AG04449 (cell line): ENCODE measurements at regions not wholly inside any gene's neighbourhood (a gene's known extent, or its start where the extent isn't known, plus 50 kb on each side); places are given as distances from the start of the nearest gene placed in this dataset.

Experiments
- CTCF ChIA-PET: fragments of 350-600 bp; formaldehyde crosslinking; extraction: SDS; loops from one replicate; lab custom pipeline; 2021; ENCODE audit warnings: antibody characterized with exemption; lab: Yijun Ruan, JAX
- POLR2A ChIA-PET: fragments of 400-600, 350-600 bp; formaldehyde crosslinking; extraction: SDS; loops from one replicate; lab custom pipeline; 2020; ENCODE audit warnings: antibody characterized with exemption, inconsistent platforms; lab: Yijun Ruan, JAX
- DNase-seq: peaks from one replicate; pipeline ENCODE4 v3.0.0-alpha.2; 2010; ENCODE audit warnings: low read depth, low spot score
- H3K4me3 ChIP-seq: 2 replicates; pipeline ENCODE4 v1.5.1; 2011; ENCODE audit warnings: low read depth, mild to moderate bottlenecking, control low read depth, low read length
- CTCF ChIP-seq: IDR thresholded peaks from one replicate; pipeline ENCODE4 v1.5.1; 2011; ENCODE audit warnings: mild to moderate bottlenecking, moderate library complexity, low read length, control low read depth, inconsistent platforms; ENCODE audit not compliant: insufficient read depth; ENCODE audit errors: missing control alignments

DNA sequence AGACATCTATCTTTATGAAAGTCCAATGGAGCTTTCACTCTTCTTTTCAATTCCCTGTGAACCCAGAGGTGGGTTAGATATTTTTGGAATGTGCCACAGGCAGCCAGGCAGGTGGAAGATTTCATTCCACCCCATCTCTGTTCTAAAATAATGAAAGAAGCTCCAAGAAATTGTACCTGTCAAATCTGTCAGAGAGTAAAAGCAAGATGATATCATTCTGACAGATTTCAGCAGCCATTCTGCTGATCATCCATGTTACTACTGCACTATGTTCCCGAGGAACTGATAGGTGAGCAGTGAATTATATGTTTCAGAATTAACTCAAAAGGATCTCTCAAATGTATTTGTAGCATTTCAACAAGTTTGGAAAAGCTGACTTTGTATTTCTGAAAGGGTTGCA lies 339.5 kb upstream of the SPANXN4 start:
- no peak for DNase-seq
- CTCF ChIA-PET: no interaction called here
- POLR2A ChIA-PET: no interaction called here
- H3K4me3 ChIP-seq: no peak overlapping the region
- no peak for TF ChIP-seq CTCF

- ChIA-PET POLR2A (no interaction called here), CTCF (no interaction called here)
- no peak for TF ChIP-seq CTCF
Measured at GRCh38 chrX:142680038-142680437, 345.7 kb upstream of the SPANXN4 start.

DNA sequence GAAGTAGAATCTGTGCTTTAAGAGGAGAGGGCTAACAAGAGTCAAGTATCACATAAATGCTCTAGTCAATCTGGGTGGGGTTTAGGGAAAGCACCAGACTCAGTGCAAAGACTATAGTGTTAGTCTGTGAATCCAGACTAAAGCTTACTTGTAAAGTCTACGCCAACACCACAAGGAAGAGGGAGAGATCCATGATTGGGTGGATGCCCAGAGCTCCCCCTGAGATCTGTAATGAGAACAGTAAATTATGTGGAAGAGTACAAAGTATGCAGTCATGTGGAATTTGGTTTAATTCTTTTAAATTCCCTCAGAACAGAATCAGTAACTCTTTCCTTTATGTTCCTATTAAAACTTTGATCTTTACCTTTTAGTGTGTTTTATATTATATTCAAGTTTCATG lies 354.7 kb upstream of the SPANXN4 start:
- ChIA-PET POLR2A (no interaction called here), CTCF (no interaction called here)
- H3K4me3 ChIP-seq: no peak overlapping the region
- DNase-seq: no peak
- TF ChIP-seq CTCF: no peak

More at GRCh38 chrX:142680038-142680437, 345.7 kb upstream of the SPANXN4 start:
- DNase-seq: no peak
- H3K4me3 ChIP-seq: no peak overlapping the region

DNA sequence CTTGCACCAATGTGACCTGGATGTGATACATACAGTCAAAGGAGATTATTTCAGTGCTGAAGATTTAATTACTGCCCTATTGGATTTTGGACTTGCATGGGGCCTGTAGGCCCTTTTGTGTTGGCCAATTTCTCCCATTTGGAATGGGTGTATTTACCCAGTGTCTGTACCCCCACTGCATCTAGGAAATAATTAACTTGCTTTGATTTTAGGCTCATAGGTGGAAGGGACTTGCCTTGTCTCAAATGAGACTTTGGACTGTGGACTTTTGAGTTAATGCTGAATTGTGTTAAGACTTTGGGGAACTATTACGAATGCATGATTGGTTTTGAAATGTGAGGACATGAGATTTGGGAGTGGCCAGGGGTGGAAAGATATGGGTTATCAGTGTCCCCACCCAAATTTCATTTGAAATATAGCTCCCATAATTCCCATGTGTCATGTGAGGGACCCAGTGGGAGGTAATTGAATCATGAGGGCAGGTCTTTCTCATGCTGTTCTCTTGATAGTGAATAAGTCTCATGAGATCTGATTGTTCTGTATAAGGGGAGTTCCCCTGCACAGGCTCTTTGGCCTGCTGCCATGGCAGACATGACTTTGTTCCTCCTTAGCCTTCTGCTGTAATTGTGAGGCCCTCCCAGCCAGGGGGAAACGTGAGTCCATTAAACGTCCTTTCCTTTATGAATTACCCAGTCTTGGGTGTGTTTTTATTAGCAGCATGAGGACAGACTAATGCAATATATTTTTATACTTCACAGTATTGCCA lies 362.2 kb upstream of the SPANXN4 start:
- CTCF ChIA-PET: no interaction called here
- TF ChIP-seq CTCF: no peak
- no peak for DNase-seq
- H3K4me3 ChIP-seq: no peak overlapping the region
- POLR2A ChIA-PET: no interaction called here

DNA sequence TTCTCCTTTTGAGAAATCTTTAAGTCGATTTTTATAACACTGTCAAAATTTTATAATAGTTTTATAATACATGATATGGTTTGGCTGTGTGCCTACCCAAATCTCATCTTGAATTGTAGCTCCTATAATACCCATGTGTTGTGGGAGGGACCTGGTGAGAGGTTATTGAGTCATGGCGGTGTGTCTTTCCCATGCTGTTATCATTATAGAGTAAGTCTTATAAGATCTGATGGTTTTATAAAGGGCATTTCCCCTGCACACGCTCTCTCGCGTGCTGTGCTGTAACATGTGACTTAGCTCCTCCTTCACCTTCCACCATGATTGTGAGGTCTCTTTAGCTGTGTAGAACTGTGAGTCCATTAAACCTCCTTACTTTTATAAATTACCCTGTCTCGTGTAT lies 364.0 kb upstream of the SPANXN4 start:
- CTCF ChIA-PET: no interaction called here
- TF ChIP-seq CTCF: no peak
- DNase-seq: no peak
- POLR2A ChIA-PET: no interaction called here
- H3K4me3 ChIP-seq: no peak overlapping the region

DNA sequence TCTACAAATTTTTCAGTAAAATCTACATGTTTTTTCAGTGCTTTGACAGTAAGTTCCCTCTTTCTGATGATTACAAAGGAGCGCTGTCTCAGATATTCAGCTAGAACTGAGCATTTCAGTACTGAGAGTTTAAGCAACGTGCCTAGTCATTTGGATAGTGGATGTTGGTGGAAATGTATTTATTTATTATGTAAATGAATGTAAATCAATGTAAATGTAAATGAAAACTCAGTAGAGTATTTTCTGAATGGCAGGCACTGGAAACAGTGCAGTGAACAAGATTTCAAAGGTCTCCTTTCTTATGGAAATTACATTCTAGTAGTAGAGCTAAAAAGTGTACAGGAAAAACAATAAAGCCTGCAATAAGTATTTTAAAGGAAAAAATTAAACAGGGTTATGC lies 370.2 kb upstream of the SPANXN4 start:
- H3K4me3 ChIP-seq: no peak overlapping the region
- ChIA-PET CTCF (no interaction called here), POLR2A (no interaction called here)
- no peak for TF ChIP-seq CTCF
- DNase-seq: no peak
